ENCODE measurements at regions not wholly inside any gene's neighbourhood (a gene's known extent, or its start where the extent isn't known, plus 50 kb on each side); places are given as distances from the start of the nearest gene placed in this dataset.

- Histone ChIP-seq H3K4me1 (ENCODE audit: low read length) (no peaks in the 10 kb centered on the region), H3K4me2 (ENCODE audit: low read depth, low read length) (no peak overlapping the region), H3K9ac (ENCODE audit: low read length) (no peak overlapping the region), H3K27me3 (replicated peaks; ENCODE audit: insufficient read depth, low read length) (no peaks in the 10 kb centered on the region), H3K36me3 (replicated peaks; ENCODE audit: insufficient read depth, low read length) (no peaks in the 10 kb centered on the region), H3F3A (ENCODE audit: insufficient read depth, low read length) (no peaks in the 10 kb centered on the region), H3K79me2 (ENCODE audit: low read length) (no peaks in the 10 kb centered on the region), H3K27ac (ENCODE audit: low read length) (no peak overlapping the region), H3K4me3 (ENCODE audit: low read length) (no peak overlapping the region), H4K20me1 (ENCODE audit: insufficient read depth, low read length) (no peaks in the 10 kb centered on the region), H3K9me2 (replicated peaks; ENCODE audit: insufficient read depth, low read length) (no peaks in the 10 kb centered on the region), H3K9me3 (replicated peaks; ENCODE audit: insufficient read depth, low read length) (no peaks in the 10 kb centered on the region), H2AFZ (ENCODE audit: low read length) (no peak overlapping the region)
- TF ChIP-seq, protein P1, sequence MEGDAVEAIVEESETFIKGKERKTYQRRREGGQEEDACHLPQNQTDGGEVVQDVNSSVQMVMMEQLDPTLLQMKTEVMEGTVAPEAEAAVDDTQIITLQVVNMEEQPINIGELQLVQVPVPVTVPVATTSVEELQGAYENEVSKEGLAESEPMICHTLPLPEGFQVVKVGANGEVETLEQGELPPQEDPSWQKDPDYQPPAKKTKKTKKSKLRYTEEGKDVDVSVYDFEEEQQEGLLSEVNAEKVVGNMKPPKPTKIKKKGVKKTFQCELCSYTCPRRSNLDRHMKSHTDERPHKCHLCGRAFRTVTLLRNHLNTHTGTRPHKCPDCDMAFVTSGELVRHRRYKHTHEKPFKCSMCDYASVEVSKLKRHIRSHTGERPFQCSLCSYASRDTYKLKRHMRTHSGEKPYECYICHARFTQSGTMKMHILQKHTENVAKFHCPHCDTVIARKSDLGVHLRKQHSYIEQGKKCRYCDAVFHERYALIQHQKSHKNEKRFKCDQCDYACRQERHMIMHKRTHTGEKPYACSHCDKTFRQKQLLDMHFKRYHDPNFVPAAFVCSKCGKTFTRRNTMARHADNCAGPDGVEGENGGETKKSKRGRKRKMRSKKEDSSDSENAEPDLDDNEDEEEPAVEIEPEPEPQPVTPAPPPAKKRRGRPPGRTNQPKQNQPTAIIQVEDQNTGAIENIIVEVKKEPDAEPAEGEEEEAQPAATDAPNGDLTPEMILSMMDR (IDR thresholded peaks at IDR 0.05; ENCODE audit: low read length), result no peak
- no peak for TF ChIP-seq EZH2 (optimal IDR thresholded peaks at IDR 0.05; ENCODE audit: low read depth, low read length)
- TF ChIP-seq EZH2phosphoT487 (IDR thresholded peaks at IDR 0.05; ENCODE audit: low read length), result no peak
- DNase-seq, result no peak
Measured at GRCh38 chr2:128403814-128404708, 85.4 kb upstream of the HS6ST1 start.

DNA sequence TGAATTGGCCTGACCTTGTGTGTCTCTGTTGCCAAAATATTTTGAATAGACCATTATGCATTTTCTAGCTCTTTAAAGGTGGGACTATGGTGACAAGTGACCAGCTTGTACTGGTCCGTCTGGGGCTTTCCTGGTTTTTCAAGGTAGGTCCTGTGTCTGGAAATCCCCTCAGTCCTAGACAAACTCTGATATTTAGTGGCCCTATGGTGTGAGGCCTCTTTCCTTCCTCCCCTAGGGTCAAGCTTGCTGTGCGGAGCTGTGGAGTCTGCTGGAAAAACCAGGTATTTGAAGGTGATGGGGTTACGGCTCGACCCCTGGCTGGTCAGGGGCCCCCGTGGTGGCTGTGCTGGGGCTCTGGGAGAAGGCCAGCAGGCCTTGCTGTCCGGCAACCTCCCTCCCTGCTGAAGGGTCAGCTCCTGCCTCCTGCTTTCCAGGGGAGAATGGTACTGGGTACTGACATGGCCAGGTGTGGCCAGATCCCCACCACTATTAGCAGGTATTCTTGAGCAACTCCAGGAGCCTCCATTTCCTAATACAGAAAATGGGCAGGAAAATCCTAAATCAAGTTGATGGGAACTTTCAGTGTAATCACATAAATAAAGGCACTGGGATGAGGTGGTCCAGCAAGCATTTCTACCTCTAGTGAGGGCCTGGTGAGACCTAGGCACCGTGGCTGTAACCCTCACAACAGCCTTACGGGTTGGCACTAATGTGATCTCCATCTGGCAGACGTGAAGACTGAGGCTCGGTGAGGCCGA lies 86.2 kb upstream of the HS6ST1 start:
- H4K20me1 ChIP-seq (ENCODE audit: insufficient read depth, low read length), result no peaks in the 10 kb centered on the region
- H2AFZ ChIP-seq (ENCODE audit: low read length), result no peak overlapping the region
- no peak overlapping the region for H3K9ac ChIP-seq (ENCODE audit: low read length)
- H3K9me3 ChIP-seq (replicated peaks; ENCODE audit: insufficient read depth, low read length), result no peaks in the 10 kb centered on the region
- TF ChIP-seq, protein P1 (IDR thresholded peaks at IDR 0.05; ENCODE audit: low read length), result no peak
- no peak for TF ChIP-seq EZH2 (optimal IDR thresholded peaks at IDR 0.05; ENCODE audit: low read depth, low read length)
- no peak for TF ChIP-seq EZH2phosphoT487 (IDR thresholded peaks at IDR 0.05; ENCODE audit: low read length)
- no peaks in the 10 kb centered on the region for H3K79me2 ChIP-seq (ENCODE audit: low read length)
- H3K4me3 ChIP-seq (ENCODE audit: low read length), result no peak overlapping the region
- H3K4me2 ChIP-seq (ENCODE audit: low read depth, low read length), result no peak overlapping the region
- DNase-seq, result no peak
- H3K36me3 ChIP-seq (replicated peaks; ENCODE audit: insufficient read depth, low read length), result no peaks in the 10 kb centered on the region
- H3K9me2 ChIP-seq (replicated peaks; ENCODE audit: insufficient read depth, low read length), result no peaks in the 10 kb centered on the region
- H3F3A ChIP-seq (ENCODE audit: insufficient read depth, low read length), result no peaks in the 10 kb centered on the region
- no peak overlapping the region for H3K27ac ChIP-seq (ENCODE audit: low read length)
- no peaks in the 10 kb centered on the region for H3K27me3 ChIP-seq (replicated peaks; ENCODE audit: insufficient read depth, low read length)
- H3K4me1 ChIP-seq (ENCODE audit: low read length), result no peaks in the 10 kb centered on the region

DNA sequence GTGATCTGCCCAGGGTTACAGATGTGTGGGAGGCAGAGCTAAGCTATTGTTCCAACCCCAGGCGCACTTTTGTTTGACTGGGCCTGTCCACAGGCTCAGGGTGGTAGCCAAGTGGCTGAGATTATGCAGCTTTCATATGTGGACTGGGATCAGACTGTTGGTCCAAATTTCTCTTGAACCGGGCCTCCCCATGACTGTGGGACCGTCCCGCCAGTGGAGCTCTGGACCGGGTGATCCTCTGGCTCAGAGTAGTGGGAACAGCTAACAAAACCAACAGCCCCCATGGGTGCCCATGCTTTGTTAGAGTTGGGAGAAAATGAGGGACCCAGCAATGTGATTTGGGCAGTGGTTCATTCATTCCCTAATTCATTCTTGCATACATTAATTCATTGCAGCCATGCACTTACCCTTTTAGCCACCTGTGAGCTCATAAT lies 86.8 kb upstream of the HS6ST1 start:
- H3K36me3 ChIP-seq (replicated peaks; ENCODE audit: insufficient read depth, low read length), result no peaks in the 10 kb centered on the region
- H3K4me3 ChIP-seq (ENCODE audit: low read length), result no peak overlapping the region
- H3F3A ChIP-seq (ENCODE audit: insufficient read depth, low read length), result no peaks in the 10 kb centered on the region
- no peaks in the 10 kb centered on the region for H3K79me2 ChIP-seq (ENCODE audit: low read length)
- no peaks in the 10 kb centered on the region for H4K20me1 ChIP-seq (ENCODE audit: insufficient read depth, low read length)
- no peak for DNase-seq
- no peaks in the 10 kb centered on the region for H3K4me1 ChIP-seq (ENCODE audit: low read length)
- no peaks in the 10 kb centered on the region for H3K27me3 ChIP-seq (replicated peaks; ENCODE audit: insufficient read depth, low read length)
- H3K9me2 ChIP-seq (replicated peaks; ENCODE audit: insufficient read depth, low read length), result no peaks in the 10 kb centered on the region
- H3K27ac ChIP-seq (ENCODE audit: low read length), result no peak overlapping the region
- no peak overlapping the region for H3K9ac ChIP-seq (ENCODE audit: low read length)
- no peak overlapping the region for H3K4me2 ChIP-seq (ENCODE audit: low read depth, low read length)
- TF ChIP-seq EZH2phosphoT487 (IDR thresholded peaks at IDR 0.05; ENCODE audit: low read length), result no peak
- TF ChIP-seq EZH2 (optimal IDR thresholded peaks at IDR 0.05; ENCODE audit: low read depth, low read length), result no peak
- TF ChIP-seq, protein P1 (IDR thresholded peaks at IDR 0.05; ENCODE audit: low read length), result no peak
- no peak overlapping the region for H2AFZ ChIP-seq (ENCODE audit: low read length)
- no peaks in the 10 kb centered on the region for H3K9me3 ChIP-seq (replicated peaks; ENCODE audit: insufficient read depth, low read length)
